ENCODE measurements at regions not wholly inside any gene's neighbourhood (a gene's known extent, or its start where the extent isn't known, plus 50 kb on each side); places are given as distances from the start of the nearest gene placed in this dataset.
"Not testable (repeated sequence)": the region's sequence is repeated elsewhere in the genome, so short reads cannot be mapped to it uniquely, and the experiment has no call there.

DNA sequence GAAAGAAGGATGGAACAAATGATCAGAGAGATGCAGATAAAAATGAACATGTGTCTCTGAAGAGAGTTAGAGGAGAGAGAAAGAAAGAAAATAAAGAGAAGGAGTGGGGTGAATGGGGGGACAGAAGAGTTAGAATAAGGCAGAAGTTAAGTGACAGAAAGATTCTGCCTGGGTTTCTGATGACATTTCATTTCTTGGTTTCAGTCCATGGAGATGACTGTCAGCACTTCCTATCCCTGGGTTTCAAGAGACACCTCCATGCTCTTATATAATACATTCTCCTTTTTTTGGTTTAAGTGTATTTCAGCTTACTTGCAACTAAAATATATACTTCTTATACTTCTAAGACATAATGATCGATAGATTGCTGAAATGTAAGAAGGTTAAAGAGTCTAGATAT is 213.0 kb upstream of the IL12B start:
- no peak for DNase-seq

DNA sequence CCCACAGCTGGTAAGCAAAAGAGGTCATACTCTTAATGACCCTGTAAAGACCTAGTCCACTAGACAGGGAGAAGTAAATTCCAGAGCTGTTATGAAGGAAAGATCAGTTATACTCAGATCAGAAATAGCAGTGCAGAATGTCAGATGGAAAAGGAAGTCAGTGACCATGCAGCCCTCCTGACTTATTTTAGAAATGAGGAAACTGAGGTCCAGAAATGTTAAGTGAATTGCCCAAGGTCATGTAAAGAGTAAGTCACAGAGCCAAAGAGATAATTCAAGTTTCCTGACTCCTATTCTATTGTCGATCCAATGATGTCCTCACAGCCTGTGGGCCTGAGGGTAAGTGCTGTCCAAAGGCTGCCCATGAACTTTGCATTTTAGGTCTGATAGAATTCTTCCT is 214.9 kb upstream of the IL12B start:
- DNase-seq = no peak

DNA sequence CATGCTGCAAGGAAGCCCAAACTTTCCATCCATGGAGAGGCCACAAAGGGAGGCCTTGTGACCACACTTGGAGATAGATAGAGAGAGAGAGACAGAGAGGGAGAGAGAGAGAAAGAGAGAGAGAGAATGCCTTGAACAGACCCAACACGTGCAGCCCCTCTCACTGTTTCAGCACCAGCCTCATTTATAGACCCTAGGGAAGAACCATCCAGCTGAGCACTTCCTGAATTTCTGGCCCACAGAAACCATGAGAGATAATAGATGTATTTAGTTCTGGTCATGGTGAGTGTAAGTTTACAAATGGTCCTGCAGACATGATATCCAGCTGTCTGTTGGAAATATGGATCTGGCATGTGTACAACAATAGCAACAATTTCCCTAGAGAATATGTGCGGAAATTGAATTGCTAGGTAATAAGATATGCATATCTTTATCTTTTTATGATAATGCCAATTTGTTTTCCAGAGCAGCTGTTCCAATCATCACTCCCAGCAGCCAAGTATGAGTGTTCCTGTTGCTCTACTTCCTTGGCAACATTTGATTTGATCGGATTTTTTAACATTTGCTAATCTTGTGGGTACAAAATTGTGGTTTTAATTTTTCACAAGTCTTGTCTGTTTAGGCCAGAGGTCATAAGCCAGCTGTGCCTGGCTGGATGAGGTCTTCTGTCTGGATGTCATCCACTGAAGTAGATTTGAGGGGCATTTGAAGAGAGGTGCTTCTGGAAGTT is 217.3 kb upstream of the IL12B start:
- no peak for DNase-seq

DNA sequence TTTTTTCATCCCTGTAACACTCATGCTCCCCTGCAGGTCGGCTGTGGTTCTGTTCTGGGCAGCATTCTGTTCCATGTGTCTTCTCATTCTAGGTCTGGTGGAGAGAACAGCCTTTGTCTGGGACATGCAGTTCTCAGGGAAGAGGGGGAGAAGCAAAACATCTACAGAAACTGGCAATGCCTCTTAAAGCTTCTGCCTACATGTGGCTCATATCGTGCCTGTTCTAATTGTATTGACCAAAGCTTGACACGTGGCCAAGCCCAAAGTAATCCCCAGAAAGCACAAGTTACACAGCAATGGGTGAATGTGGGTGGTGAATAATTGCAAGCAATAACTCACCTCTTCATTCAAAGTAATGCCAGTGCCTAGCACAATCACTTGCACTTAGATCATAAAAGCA is 218.2 kb upstream of the IL12B start:
- no peak for DNase-seq

DNA sequence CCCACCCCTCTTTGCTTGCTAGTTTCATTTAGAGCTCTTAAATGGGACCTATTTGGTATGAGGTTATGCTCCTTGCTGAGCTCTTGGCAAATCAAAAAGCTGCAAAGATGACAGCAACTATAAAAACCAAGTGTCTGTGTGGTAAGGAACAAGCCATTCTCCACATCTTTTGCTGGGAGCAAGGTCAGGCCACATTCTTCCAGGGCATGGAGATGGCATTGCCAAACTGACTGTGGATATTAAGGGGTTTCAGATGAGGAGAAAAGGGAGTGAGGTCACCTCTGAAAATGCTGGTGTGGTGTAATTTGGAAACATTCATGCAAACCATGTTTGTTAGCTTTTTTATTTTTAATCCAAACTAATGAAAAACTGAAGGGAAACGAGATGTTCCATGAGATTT is 218.8 kb upstream of the IL12B start:
- DNase-seq = no peak

DNA sequence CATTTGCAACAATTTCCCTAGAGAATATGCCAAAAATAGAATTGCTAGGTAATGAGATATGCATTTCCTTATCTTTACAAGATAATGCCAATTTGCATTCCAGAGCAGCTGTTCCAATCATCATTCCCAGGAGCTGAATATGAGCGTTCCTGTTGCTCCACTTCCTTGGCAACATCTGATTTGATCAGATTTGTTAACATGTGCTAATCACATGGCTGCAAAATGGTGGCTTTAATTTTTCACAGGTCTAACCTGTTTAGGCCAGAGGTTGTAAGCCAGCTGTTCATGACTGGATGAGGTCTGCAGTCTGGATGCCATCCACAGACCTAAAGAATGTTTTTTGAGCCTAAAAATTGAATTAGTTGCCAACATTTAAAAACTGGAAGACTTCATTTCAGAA is 220.7 kb upstream of the IL12B start:
- no peak for DNase-seq

DNA sequence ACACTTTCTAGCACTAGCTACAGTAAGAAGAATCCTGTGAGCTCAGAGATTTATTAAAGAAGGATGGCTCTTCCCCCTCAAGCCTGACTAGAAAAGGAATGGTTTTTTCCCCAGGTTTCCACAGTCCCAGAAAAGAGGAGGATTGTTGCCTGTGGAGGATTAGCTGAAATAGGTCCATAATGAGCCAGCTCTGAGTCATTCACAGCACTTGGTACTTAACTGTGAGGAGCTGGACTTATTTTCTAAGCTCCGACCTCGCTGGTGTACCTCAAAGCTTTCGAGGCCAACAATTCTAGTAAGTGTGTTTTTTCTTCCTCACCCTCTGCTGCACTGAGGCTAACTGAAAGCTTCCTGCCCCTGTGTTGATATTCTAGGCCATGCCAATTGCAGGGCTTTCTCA is 222.5 kb upstream of the IL12B start:
- no peak for DNase-seq

DNA sequence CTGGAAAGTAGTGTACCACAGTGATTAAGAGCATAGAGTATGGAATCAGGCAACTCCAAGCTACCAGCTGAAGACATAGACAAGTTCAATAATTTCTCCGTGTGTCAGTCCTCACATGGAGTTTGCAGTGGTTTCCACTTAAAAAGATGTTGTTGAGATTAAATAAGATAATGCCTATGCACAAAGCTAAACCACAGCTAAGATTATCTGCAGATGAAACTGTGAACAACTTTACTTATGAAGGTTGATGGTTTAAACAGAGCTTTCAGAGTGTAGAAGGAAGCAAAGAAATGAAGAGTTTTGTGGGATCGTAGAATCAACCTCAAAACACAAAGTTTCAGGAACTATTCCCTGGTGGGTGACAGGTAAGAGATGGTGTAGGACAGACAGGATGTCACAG is 223.5 kb upstream of the IL12B start:
- DNase-seq = no peak

DNA sequence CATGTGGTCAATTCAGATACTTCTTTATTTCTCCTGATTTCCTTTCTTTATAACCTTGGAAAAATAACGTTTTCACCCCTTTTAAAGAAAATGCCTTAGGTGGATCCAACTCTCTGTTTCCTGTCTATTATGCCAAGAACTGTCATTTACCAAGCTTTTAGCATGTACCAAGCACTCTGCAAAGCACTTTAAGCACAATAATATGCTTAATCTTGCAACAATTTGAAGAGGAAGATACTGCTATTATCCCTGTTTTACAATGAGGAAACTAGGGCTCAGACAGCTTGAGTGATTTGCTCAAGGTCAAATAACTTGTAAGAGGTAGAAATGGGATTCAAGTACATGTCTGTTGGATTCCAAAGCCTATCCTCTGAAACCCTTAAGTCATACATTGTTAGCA is 224.8 kb upstream of the IL12B start:
- no peak for DNase-seq

DNA sequence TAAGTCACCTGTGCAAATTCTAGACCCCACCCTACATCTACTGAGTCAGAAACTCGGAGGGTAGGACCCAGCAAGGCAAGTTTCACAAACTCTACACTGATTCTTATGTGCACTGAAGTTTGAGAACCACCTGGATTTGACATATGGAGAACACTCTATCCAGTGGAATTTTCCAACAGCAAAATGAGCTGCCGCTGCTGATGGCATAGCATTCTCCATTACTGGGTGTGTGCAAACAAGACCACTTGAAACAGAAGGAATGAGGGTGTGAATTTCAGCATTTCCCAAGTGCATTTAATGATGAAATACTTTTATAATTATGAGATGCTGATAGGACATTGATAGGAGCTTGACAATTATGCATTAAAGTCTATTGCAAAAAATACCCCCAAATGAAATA is 229.1 kb upstream of the IL12B start:
- no peak for DNase-seq

DNA sequence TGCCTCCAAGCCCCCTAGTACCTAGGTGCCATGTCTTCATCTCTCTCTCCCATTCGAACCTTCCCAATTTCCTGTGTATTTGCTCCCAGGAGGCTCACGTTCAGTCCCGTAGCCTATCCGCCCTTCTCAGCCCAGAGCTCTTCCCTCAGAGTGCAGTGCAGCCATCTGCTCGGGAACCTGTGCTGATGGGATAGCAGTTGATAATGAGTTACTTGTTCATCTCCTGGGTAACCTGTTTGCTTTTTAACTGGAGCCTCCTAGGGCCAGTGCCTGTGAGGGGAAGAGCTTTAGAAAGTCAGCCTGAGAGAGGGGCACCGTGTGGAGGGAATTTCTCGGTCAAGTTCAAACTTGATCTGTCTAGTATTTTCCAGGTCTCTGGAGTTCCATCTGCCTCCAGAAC is 229.8 kb upstream of the IL12B start:
- DNase-seq = no peak

DNA sequence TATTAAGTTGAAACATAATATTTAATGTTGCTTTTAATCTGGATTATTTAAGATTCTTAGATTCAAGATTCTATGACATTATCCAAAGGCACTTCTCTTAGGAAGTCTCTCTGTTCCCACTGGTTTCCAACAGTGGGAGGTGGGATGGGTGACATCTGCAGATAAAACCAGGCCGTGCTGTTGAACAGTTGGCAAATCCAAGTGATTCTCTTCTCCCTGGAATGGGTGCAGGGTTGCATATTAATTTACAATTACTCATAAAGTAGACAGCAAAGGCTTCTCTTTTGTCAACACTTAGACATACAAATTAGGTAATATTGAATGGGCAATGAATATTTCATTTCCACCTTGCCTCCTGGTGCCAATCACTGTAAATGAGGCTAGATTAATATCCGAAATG is 233.7 kb upstream of the IL12B start:
- no peak for DNase-seq

DNA sequence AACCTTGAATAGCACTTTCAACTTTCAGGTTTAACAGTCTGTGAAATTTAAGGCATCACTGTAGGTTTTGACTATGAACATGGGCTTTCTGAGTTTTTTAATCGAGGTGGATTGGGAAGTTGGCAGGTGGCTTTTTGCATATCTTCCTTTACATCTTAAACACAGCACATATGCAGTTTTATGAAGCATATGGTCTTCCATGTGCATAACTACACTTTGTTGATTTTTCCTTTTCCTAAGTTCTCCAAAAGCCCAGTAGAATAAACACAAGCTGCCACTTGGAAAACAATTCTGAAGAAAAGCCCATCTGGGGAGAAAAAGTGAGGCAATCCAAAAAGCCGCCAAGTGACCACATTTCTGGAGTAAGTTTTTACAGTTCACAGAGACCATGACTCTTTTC is 236.5 kb upstream of the IL12B start:
- DNase-seq = no peak

DNA sequence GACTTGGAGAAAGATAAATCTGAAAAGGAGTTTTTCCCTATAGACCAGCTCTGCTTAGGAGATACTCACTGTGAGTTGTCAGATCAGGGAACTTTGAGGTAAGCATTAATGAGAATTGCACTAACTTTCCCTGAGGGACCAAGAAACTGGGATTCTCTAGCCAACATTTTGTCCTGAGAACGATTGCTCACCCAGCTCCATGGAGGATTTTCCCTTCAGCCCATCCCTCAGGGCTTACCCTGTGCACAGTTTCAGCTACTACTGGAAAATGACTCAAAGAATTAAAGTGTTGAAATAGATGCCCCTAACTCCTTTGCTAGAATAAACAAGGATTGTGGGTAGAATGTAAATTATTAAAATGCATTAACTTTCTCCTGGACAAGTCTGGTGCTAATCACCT is 237.2 kb upstream of the IL12B start:
- no peak for DNase-seq

DNA sequence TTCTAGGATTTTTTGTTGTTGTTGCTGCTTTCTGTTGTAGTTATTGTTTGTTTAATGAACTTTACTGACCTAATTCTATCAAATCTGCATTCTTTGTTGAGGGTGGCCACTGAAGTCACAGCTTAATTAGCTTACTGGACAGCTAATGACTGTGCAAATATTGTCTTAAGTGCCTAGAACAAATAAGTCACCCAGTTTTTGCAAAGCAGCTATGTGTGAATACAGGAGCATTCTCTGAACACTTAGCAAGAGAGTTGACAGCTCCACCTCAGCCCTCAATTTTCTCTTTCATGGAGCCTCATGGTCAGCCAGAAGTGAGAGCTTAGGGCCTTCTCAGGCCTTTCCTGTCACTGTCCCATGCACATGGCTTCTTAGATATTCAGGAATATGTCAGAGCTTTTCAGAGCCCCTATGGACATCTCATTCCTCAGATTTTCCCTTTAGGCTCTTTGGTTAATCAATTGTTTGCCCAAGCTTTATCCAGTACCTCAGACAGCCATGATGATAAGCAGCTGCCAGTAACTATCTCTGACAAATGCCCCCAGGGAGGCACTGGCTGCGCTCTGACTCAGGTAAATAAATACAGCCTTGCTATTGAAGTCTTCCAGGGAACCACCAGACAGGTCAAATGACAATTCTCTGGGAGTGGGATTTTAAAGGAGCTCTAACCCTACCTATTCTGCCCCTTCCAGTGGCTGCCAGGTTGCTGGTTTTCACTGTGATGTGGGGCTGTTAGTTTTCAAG is 241.4 kb upstream of the IL12B start:
- no peak for DNase-seq

DNA sequence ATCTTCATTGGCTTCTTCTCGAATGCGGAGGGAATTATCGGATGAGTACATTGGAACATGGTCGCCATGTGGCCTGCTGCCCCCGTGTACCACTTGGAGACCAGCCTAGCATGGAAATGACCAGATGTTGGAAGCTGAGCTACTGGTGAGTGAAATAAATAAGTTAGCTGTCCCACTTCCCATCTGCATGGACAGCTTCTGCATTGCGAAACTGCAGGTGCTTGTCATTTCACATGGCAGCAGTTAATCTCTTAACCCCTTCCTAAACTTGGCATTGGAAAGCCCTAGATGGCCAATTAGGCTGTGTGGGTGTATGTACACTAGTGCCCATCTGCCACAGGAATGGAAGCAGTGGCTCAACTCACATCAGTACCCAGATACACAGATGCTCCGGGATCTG is 246.6 kb upstream of the IL12B start:
- no peak for DNase-seq

DNA sequence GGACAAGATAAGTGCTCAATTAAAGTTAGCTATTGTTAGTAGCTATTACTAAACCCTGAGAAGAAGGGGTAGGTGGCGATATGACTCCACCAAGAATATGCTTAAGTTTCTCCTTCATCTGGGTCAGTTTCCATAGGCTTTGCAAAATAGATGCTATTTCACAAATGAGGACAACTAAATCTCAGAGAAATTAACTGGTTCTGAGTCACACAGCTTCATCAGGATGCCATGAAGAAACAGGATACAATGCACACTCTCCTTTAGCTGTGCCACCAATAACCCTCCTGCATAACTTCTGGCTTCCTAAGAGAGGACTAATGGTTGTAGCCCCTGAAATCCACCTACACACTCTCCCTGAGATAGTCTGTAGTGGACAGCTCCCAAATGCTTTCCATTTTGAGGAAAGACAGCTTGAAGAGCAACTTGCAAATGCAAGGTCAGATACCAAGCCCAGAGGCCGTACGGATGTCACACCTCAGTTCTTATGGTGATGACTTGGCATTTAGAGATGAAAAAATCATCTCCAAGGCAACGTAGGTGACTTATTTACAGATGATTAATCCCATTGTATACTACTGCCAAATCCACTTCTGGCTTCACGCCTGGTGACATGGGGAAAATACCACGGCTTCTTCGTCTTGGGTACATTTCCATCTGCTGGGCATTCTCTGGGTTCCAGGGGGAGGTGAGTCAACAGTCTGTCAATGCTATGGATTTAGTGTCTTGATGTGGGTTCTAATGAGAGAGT is 251.4 kb upstream of the IL12B start:
- no peak for DNase-seq

DNA sequence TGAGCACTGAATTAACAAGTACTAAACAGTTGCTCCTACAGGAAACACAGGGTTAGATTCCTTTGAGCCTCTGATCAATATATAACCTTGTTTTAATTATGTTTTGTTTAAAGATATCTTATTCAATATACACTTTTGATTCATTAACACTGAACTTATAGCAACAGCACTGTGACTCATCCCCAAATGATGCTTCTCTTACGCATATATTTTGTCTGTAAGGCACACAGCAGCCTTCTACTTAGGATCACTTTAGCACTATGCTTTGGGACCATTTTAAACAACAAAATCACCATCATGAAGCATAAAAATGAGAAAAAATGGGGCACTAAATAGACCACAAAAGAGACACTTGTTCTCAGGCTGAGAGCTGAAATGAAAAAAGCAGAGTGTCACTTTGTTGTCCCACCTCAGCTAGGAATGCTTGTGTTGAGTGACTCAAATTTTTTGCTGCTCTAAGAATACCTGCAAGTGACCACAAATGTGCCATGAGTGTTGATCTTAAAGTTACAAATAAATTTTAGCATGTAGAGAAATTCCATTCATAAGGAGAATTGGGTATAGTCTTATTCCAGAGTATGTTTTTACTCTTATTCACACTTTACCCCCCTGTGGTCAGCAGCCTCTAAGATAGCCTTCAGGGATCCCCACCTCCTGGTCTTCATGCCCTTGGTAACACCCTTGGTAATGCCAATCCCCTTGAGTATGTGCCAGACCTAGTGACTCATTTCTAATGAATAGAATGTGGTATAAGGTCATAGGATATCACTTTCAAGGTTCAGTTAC is 252.7 kb upstream of the IL12B start:
- no peak for DNase-seq

DNA sequence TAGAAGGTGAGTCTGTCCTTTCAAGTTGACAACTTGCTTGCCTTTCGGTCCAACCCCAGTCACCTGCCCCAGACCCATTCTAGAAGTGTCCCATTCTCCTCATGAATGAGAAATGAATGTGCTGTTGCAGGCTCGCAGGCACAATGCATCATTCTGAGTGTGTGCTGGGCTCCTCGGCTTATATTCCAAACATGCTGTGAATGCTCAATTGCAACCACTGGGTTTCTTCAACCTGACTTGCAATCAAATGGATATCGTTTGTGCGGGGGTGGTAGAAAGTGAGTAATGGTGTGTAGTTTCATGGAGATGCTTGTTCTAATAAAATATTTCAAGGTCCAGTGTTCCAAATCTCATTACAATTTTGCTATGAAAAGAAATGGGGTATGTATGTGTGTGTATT is 256.6 kb upstream of the IL12B start:
- DNase-seq = no peak

DNA sequence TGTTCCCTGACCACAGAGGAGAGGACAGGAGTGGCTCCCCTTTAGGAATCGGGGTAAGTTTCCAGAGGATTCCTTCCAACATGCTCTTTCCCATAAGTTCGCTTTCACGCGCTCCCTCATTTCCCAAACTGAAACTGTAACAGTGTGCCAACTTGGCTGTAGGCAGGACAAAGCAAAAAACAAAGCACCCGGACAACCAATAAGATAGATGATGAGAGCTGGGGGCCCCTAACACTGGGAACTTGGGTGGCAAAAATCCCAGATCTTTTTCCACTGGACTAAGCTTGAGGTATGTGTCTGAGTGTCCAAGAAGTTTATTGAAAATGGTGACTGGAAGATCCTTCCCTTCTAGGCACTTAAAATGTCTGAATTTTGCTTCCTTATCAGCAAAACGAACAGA is 258.7 kb upstream of the IL12B start:
- no peak for DNase-seq

DNA sequence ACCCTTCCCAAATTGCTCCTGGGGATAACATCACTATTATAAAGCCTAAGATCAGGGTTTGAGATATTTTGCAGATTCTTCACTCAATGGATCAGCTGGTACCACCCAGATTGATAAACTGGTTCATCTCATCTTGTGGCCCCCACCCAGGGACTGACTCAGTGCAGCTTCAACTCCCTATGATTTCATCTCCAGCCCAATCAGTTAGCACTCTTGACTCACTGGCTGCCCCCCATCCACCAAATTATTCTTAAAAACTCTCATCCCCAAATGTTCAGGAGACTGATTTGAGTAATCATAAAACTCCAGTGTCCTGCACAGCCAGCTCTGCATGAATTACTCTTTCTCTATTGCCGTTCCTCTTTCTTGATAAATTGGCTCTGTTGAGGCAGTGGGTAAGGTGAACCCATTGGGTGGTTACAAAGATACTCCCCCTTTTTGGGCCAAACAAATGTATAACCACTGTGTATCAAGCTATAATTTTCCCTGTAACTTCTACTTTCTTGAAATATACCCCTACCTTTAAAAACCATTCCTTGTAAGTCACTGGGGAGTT is 263.3 kb upstream of the IL12B start:
- DNase-seq = no peak

DNA sequence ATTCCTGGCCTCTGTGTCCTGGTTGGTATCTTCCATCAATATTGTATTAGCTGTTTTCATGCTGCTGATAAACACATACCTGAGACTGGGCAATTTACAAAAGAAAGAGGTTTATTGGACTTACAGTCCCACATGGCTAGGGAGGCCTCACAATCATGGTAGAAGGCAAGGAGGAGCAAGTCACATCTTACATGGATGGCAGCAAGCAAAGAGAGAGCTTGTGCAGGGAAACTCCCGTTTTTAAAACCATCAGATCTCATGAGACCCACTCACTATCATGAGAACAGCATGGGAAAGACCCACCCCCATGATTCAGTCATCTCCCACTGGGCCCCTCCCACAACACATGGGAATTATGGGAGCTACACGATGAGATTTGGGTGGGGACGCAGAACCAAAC is 265.3 kb upstream of the IL12B start:
- not testable (repeated sequence) for DNase-seq

DNA sequence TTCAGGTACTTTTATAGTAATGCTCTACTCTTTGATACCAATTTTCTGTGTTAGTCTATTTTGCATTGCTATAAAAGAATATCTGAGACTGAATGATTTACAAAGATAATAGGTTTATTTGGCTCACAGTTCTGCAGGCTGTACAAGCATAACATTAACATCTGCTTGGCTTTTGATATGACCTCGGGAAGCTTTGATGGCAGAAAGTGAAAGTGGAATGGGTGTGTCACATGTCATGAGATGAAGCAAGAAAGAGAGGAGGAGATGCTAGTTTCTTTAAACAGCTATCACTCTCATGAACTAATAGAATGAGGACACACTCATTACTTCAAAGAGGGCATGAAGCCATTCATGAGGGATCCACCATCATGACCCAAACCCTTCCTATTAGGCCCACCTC is 270.9 kb upstream of the IL12B start:
- no peak for DNase-seq

All from KG1 (cell line).